ENCODE measurements at regions not wholly inside any gene's neighbourhood (a gene's known extent, or its start where the extent isn't known, plus 50 kb on each side); places are given as distances from the start of the nearest gene placed in this dataset.

DNA sequence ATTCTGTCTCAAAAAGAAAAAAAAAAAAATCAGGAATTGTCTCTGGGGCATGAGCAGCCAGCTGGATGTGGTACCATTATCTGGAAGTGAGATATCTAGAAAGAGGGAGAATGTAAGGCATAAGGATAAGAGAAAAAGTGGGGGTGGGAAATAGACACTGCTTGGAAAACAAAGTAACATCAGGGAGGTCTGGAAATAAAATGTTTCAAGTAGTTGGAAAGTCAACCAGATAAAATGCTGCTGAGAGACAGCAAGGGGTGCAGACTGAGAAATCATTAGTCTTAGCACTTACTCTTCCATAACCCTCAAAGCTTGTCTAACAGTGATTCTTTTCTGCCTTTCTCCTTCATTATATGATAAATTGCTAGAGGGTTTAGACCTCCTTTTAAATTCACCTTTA is 159.7 kb upstream of the TBL1XR1 start:
- Mint-ChIP-seq H3K4me3 (no peak overlapping the region), H3K9me3 (no peaks in the 10 kb centered on the region), H3K27ac (no peak overlapping the region), H3K4me1 (peaks cover 48% of the 10 kb centered on the region), H3K27me3 (ENCODE audit: low read depth) (peaks cover 50% of the 10 kb centered on the region), H3K36me3 (no peaks in the 10 kb centered on the region)
- TF ChIP-seq, protein P1, sequence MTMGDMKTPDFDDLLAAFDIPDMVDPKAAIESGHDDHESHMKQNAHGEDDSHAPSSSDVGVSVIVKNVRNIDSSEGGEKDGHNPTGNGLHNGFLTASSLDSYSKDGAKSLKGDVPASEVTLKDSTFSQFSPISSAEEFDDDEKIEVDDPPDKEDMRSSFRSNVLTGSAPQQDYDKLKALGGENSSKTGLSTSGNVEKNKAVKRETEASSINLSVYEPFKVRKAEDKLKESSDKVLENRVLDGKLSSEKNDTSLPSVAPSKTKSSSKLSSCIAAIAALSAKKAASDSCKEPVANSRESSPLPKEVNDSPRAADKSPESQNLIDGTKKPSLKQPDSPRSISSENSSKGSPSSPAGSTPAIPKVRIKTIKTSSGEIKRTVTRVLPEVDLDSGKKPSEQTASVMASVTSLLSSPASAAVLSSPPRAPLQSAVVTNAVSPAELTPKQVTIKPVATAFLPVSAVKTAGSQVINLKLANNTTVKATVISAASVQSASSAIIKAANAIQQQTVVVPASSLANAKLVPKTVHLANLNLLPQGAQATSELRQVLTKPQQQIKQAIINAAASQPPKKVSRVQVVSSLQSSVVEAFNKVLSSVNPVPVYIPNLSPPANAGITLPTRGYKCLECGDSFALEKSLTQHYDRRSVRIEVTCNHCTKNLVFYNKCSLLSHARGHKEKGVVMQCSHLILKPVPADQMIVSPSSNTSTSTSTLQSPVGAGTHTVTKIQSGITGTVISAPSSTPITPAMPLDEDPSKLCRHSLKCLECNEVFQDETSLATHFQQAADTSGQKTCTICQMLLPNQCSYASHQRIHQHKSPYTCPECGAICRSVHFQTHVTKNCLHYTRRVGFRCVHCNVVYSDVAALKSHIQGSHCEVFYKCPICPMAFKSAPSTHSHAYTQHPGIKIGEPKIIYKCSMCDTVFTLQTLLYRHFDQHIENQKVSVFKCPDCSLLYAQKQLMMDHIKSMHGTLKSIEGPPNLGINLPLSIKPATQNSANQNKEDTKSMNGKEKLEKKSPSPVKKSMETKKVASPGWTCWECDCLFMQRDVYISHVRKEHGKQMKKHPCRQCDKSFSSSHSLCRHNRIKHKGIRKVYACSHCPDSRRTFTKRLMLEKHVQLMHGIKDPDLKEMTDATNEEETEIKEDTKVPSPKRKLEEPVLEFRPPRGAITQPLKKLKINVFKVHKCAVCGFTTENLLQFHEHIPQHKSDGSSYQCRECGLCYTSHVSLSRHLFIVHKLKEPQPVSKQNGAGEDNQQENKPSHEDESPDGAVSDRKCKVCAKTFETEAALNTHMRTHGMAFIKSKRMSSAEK (CRISPR knock-in tag; IDR thresholded peaks at IDR 0.05; ENCODE audit: borderline replicate concordance), result no peak
- TF ChIP-seq ZNF671 (CRISPR knock-in tag; IDR thresholded peaks at IDR 0.05) (no peak), ATF1 (CRISPR knock-in tag; IDR thresholded peaks at IDR 0.05) (no peak), NR3C1 (CRISPR knock-in tag; conservative IDR thresholded peaks at IDR 0.05; ENCODE audit: low read depth) (no peak), MXD4 (CRISPR knock-in tag; IDR thresholded peaks at IDR 0.05; ENCODE audit: borderline replicate concordance) (no peak), MYBL2 (CRISPR knock-in tag; IDR thresholded peaks at IDR 0.05) (no peak), ZBTB21 (CRISPR knock-in tag; IDR thresholded peaks at IDR 0.05; ENCODE audit: borderline replicate concordance) (no peak), ZNF232 (CRISPR knock-in tag; IDR thresholded peaks at IDR 0.05) (no peak), FOXJ3 (CRISPR knock-in tag; IDR thresholded peaks at IDR 0.05; ENCODE audit: borderline replicate concordance) (no peak), SP1 (CRISPR knock-in tag; conservative IDR thresholded peaks at IDR 0.05) (no peak), SOX15 (CRISPR knock-in tag; IDR thresholded peaks at IDR 0.05) (no peak), IRF2 (CRISPR knock-in tag; IDR thresholded peaks at IDR 0.05; ENCODE audit: borderline replicate concordance, low read depth) (no peak), NR1H2 (CRISPR knock-in tag; IDR thresholded peaks at IDR 0.05) (no peak)
- TF ChIP-seq, protein P2, sequence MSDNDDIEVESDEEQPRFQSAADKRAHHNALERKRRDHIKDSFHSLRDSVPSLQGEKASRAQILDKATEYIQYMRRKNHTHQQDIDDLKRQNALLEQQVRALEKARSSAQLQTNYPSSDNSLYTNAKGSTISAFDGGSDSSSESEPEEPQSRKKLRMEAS (CRISPR knock-in tag; IDR thresholded peaks at IDR 0.05), result no peak
- TF ChIP-seq, protein P3, sequence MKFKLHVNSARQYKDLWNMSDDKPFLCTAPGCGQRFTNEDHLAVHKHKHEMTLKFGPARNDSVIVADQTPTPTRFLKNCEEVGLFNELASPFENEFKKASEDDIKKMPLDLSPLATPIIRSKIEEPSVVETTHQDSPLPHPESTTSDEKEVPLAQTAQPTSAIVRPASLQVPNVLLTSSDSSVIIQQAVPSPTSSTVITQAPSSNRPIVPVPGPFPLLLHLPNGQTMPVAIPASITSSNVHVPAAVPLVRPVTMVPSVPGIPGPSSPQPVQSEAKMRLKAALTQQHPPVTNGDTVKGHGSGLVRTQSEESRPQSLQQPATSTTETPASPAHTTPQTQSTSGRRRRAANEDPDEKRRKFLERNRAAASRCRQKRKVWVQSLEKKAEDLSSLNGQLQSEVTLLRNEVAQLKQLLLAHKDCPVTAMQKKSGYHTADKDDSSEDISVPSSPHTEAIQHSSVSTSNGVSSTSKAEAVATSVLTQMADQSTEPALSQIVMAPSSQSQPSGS (CRISPR knock-in tag; IDR thresholded peaks at IDR 0.05; ENCODE audit: borderline replicate concordance, low read depth), result no peak
- TF ChIP-seq, protein P4, sequence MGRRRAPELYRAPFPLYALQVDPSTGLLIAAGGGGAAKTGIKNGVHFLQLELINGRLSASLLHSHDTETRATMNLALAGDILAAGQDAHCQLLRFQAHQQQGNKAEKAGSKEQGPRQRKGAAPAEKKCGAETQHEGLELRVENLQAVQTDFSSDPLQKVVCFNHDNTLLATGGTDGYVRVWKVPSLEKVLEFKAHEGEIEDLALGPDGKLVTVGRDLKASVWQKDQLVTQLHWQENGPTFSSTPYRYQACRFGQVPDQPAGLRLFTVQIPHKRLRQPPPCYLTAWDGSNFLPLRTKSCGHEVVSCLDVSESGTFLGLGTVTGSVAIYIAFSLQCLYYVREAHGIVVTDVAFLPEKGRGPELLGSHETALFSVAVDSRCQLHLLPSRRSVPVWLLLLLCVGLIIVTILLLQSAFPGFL (CRISPR knock-in tag; IDR thresholded peaks at IDR 0.05; ENCODE audit: borderline replicate concordance), result no peak
- TF ChIP-seq, protein P5, sequence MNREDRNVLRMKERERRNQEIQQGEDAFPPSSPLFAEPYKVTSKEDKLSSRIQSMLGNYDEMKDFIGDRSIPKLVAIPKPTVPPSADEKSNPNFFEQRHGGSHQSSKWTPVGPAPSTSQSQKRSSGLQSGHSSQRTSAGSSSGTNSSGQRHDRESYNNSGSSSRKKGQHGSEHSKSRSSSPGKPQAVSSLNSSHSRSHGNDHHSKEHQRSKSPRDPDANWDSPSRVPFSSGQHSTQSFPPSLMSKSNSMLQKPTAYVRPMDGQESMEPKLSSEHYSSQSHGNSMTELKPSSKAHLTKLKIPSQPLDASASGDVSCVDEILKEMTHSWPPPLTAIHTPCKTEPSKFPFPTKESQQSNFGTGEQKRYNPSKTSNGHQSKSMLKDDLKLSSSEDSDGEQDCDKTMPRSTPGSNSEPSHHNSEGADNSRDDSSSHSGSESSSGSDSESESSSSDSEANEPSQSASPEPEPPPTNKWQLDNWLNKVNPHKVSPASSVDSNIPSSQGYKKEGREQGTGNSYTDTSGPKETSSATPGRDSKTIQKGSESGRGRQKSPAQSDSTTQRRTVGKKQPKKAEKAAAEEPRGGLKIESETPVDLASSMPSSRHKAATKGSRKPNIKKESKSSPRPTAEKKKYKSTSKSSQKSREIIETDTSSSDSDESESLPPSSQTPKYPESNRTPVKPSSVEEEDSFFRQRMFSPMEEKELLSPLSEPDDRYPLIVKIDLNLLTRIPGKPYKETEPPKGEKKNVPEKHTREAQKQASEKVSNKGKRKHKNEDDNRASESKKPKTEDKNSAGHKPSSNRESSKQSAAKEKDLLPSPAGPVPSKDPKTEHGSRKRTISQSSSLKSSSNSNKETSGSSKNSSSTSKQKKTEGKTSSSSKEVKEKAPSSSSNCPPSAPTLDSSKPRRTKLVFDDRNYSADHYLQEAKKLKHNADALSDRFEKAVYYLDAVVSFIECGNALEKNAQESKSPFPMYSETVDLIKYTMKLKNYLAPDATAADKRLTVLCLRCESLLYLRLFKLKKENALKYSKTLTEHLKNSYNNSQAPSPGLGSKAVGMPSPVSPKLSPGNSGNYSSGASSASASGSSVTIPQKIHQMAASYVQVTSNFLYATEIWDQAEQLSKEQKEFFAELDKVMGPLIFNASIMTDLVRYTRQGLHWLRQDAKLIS (CRISPR knock-in tag; IDR thresholded peaks at IDR 0.05; ENCODE audit: borderline replicate concordance), result no peak
- TF ChIP-seq, protein P6, sequence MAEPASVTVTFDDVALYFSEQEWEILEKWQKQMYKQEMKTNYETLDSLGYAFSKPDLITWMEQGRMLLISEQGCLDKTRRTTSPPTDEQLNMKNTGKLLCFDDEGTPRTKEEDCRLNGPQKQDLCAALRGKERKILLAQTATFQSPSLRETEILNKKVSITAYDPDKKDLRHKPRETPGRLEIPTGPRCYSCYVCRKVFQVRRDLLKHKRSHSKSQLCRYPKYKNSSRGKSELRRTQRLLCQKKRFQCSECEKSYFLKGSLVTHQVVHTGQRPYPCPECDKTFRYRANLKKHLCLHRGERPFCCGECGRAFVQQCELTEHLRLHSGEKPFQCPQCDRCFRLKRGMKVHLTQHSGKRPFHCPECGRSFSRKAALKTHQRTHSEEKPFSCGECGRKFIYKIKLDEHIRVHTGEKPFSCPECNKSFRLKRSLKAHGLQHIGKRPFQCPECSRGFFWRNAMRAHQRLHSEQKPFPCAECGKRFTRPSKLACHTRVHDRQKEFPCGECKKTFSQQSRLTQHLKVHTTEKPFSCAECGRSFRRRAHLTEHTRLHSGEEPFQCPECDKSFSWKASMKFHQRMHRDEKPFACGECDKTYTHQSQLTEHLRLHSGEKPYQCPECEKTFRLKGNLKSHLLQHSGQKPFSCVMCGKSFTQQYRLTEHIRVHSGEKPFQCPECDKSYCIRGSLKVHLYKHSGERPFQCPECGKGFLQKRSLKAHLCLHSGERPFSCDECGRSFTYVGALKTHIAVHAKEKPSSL (CRISPR knock-in tag; conservative IDR thresholded peaks at IDR 0.05), result no peak
- TF ChIP-seq, protein P7, sequence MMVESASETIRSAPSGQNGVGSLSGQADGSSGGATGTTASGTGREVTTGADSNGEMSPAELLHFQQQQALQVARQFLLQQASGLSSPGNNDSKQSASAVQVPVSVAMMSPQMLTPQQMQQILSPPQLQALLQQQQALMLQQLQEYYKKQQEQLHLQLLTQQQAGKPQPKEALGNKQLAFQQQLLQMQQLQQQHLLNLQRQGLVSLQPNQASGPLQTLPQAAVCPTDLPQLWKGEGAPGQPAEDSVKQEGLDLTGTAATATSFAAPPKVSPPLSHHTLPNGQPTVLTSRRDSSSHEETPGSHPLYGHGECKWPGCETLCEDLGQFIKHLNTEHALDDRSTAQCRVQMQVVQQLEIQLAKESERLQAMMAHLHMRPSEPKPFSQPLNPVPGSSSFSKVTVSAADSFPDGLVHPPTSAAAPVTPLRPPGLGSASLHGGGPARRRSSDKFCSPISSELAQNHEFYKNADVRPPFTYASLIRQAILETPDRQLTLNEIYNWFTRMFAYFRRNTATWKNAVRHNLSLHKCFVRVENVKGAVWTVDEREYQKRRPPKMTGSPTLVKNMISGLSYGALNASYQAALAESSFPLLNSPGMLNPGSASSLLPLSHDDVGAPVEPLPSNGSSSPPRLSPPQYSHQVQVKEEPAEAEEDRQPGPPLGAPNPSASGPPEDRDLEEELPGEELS (CRISPR knock-in tag; IDR thresholded peaks at IDR 0.05), result no peak
- TF ChIP-seq, protein P8, sequence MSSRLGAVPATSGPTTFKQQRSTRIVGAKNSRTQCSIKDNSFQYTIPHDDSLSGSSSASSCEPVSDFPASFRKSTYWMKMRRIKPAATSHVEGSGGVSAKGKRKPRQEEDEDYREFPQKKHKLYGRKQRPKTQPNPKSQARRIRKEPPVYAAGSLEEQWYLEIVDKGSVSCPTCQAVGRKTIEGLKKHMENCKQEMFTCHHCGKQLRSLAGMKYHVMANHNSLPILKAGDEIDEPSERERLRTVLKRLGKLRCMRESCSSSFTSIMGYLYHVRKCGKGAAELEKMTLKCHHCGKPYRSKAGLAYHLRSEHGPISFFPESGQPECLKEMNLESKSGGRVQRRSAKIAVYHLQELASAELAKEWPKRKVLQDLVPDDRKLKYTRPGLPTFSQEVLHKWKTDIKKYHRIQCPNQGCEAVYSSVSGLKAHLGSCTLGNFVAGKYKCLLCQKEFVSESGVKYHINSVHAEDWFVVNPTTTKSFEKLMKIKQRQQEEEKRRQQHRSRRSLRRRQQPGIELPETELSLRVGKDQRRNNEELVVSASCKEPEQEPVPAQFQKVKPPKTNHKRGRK (CRISPR knock-in tag; IDR thresholded peaks at IDR 0.05; ENCODE audit: borderline replicate concordance), result no peak
- ChIA-PET POLR2A (no interaction called here), CTCF (no interaction called here)
- DNase-seq (ENCODE audit: low spot score) (no peak), ATAC-seq (no peak)
